Natural killer cell (primary cell): ENCODE measurements at regions not wholly inside any gene's neighbourhood (a gene's known extent, or its start where the extent isn't known, plus 50 kb on each side); places are given as distances from the start of the nearest gene placed in this dataset.

ENCODE experiments used
- ATAC-seq, 3 donors: fragments of 150-1000 bp in 2 of 3; fragments of 200-7000 bp in 1 of 3; cut with Tn5 transposase; 1 replicate in 1 of 3; 2 replicates in 2 of 3; pipeline ENCODE4 v1.10.0; 2021; ENCODE audit warnings: mild to moderate bottlenecking in 2 of 3, moderate library complexity in 2 of 3
- DNase-seq, 2 donors: peaks; one replicate each; pipeline versions ENCODE4 v3.0.0 to v3.0.0-alpha.2; 2013 to 2021; ENCODE audit warnings: mixed read lengths in 1 of 2
- H3K27ac ChIP-seq: one replicate; pipeline ENCODE4 v1.5.1; 2013; ENCODE audit warnings: mild to moderate bottlenecking, low read length
- H3K27me3 ChIP-seq: one replicate; pipeline ENCODE4 v1.6.1; 2013; ENCODE audit warnings: low read length; ENCODE audit not compliant: control insufficient read depth, insufficient read depth
- H3K36me3 ChIP-seq: one replicate; pipeline ENCODE4 v1.6.1; 2013; ENCODE audit warnings: low read length; ENCODE audit not compliant: control insufficient read depth, insufficient read depth
- H3K4me1 ChIP-seq: one replicate; pipeline ENCODE4 v1.6.1; 2013; ENCODE audit warnings: low read length; ENCODE audit not compliant: control insufficient read depth, insufficient read depth
- H3K4me3 ChIP-seq: one replicate; pipeline ENCODE4 v1.5.1; 2013; ENCODE audit warnings: low read length
- H3K9me3 ChIP-seq: one replicate; pipeline ENCODE4 v1.6.1; 2013; ENCODE audit warnings: low read length; ENCODE audit not compliant: control insufficient read depth, insufficient read depth
- H3K27ac Mint-ChIP-seq, 2 donors: one replicate each; pipeline ENCODE4 v1.8.0; 2022; ENCODE audit warnings: mild to moderate bottlenecking in 2 of 2, mixed read lengths in 2 of 2, moderate library complexity in 1 of 2
- H3K27me3 Mint-ChIP-seq, 2 donors: one replicate each; pipeline ENCODE4 v1.8.0; 2022; ENCODE audit warnings: low read depth in 2 of 2, mixed read lengths in 2 of 2
- H3K36me3 Mint-ChIP-seq: one replicate; pipeline ENCODE4 v1.8.0; 2022; ENCODE audit warnings: mixed read lengths
- H3K4me1 Mint-ChIP-seq, 2 donors: one replicate each; pipeline ENCODE4 v1.8.0; 2022; ENCODE audit warnings: mixed read lengths in 2 of 2
- H3K4me3 Mint-ChIP-seq: one replicate; pipeline ENCODE4 v1.8.0; 2022; ENCODE audit warnings: mild to moderate bottlenecking, moderate library complexity, mixed read lengths
- H3K9me3 Mint-ChIP-seq, 2 donors: one replicate each; pipeline ENCODE4 v1.8.0; 2022; ENCODE audit warnings: mixed read lengths in 2 of 2
- WGBS: methylation state at CpG from one replicate; pipeline ENCODE4 v1.1.7; 2013; ENCODE audit warnings: missing lambda C conversion rate; ENCODE audit not compliant: insufficient coverage; 5-methylcytosine and 5-hydroxymethylcytosine counted together
- intact Hi-C: fragments of 100-400 bp; cut with micrococcal nuclease; formaldehyde crosslinking; loops from one replicate; pipeline ENCODE4 v1.14.2; 2022
- TF ChIP-seq, protein P1 (sequence below): fragments of 200-600 bp; IDR thresholded peaks from one replicate; pipeline ENCODE4 v1.8.0; 2022; ENCODE audit warnings: antibody characterized with exemption

DNA sequence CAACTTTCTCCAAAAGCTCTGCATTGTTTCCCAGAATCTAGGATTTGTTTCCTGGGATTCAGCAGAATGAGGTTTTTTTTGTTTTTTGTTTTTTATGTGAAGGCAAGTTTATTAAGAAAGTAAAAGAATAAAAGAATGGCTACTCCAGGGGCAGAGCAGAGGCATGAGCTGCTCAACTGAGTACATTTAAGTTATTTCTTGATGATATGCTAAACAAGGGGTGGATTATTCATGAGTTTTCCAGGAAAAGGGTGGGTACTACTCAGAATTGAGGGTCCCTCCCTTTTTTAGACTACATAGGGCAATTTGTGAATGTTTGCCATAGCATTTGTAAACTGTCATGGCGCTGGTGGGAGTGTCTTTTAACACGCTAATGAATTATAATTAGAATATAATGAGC, 292.5 kb upstream of the SGK1 start:
- H3K27me3 Mint-ChIP-seq: peaks cover 0 to 6% of the 10 kb centered on the region in 2 donors
- ATAC-seq (no peak), DNase-seq (no peak)
- H3K9me3 ChIP-seq: no peaks in the 10 kb centered on the region
- H3K4me3 Mint-ChIP-seq: no peak overlapping the region
- H3K4me3 ChIP-seq: no peak overlapping the region
- intact Hi-C loops: no loop called here
- no peaks in the 10 kb centered on the region for H3K27me3 ChIP-seq
- TF ChIP-seq, protein P1, sequence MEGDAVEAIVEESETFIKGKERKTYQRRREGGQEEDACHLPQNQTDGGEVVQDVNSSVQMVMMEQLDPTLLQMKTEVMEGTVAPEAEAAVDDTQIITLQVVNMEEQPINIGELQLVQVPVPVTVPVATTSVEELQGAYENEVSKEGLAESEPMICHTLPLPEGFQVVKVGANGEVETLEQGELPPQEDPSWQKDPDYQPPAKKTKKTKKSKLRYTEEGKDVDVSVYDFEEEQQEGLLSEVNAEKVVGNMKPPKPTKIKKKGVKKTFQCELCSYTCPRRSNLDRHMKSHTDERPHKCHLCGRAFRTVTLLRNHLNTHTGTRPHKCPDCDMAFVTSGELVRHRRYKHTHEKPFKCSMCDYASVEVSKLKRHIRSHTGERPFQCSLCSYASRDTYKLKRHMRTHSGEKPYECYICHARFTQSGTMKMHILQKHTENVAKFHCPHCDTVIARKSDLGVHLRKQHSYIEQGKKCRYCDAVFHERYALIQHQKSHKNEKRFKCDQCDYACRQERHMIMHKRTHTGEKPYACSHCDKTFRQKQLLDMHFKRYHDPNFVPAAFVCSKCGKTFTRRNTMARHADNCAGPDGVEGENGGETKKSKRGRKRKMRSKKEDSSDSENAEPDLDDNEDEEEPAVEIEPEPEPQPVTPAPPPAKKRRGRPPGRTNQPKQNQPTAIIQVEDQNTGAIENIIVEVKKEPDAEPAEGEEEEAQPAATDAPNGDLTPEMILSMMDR: no peak
- 87% methylated on average over 2 of the region's 2 CpGs for WGBS
- no peak overlapping the region for H3K27ac ChIP-seq
- H3K36me3 Mint-ChIP-seq: no peaks in the 10 kb centered on the region
- no peaks in the 10 kb centered on the region for H3K36me3 ChIP-seq
- H3K4me1 Mint-ChIP-seq: no peaks in the 10 kb centered on the region
- H3K9me3 Mint-ChIP-seq: no peaks in the 10 kb centered on the region
- no peaks in the 10 kb centered on the region for H3K4me1 ChIP-seq
- H3K27ac Mint-ChIP-seq: no peak overlapping the region

DNA sequence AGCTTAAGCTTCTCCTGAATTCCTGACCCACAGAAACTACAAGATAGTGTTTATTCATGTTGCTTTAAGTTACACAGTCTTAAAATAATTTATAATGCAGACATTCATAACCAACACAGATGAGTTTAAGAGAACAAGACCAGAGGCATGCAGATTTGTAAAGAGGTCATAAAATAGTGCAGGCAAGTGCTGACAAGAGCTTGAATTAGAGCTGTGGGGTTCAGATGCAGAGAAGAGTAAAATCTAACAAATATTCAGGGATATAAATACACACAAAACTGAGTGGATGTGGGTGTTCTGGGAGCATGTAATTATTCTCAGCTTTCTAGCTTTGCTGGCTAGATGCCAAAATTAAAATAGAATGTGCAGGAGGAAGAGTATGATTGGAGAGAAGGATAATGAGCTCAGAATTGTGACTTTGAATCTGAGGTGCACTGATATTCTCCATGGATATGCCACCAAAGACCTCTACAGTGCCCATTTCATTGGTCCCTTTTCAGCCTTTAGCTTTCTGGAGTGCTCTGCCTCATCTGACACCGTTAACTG, 291.9 kb upstream of the SGK1 start:
- H3K9me3 Mint-ChIP-seq: no peaks in the 10 kb centered on the region
- no peaks in the 10 kb centered on the region for H3K4me1 Mint-ChIP-seq
- no peaks in the 10 kb centered on the region for H3K4me1 ChIP-seq
- intact Hi-C loops: no loop called here
- no peaks in the 10 kb centered on the region for H3K9me3 ChIP-seq
- DNase-seq (no peak), ATAC-seq (no peak)
- H3K27ac Mint-ChIP-seq: no peak overlapping the region
- no peaks in the 10 kb centered on the region for H3K27me3 ChIP-seq
- peaks cover 3 to 4% of the 10 kb centered on the region in 2 donors for H3K27me3 Mint-ChIP-seq
- WGBS: 90% methylated on average over 1 of the region's 1 CpG
- H3K27ac ChIP-seq: no peak overlapping the region
- no peaks in the 10 kb centered on the region for H3K36me3 Mint-ChIP-seq
- H3K4me3 Mint-ChIP-seq: no peak overlapping the region
- no peak overlapping the region for H3K4me3 ChIP-seq
- no peaks in the 10 kb centered on the region for H3K36me3 ChIP-seq
- TF ChIP-seq, protein P1: no peak

DNA sequence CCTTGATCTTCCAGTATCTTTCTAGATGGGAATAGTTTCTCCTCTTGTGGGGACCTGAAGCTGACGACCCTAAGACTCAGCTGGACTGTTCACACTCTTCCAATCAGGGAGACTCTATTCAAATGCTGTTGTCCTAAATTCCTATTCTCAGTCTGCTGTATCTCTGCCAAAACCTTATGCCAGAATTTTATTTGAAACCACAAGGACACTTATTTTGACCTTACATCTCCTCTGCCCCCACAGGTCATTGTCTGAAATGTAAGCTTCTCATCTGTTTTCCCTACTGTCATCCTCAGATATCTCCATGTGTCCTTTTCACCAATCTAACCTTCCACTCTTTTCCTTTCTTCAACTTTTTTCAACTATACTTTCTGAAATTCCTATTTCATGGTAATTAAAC, 289.5 kb upstream of the SGK1 start:
- no peak for ATAC-seq
- H3K4me1 Mint-ChIP-seq: no peaks in the 10 kb centered on the region

More for the DNA sequence above, 289.5 kb upstream of the SGK1 start:
- Histone ChIP-seq H3K4me3 (no peak overlapping the region), H3K9me3 (no peaks in the 10 kb centered on the region), H3K4me1 (no peaks in the 10 kb centered on the region), H3K27ac (no peak overlapping the region), H3K27me3 (no peaks in the 10 kb centered on the region), H3K36me3 (no peaks in the 10 kb centered on the region)
- Mint-ChIP-seq H3K27ac (no peak overlapping the region), H3K36me3 (no peaks in the 10 kb centered on the region), H3K27me3 (peaks cover 7 to 12% of the 10 kb centered on the region in 2 donors), H3K9me3 (no peaks in the 10 kb centered on the region), H3K4me3 (no peak overlapping the region)
- DNase-seq: no peak
- 100% methylated on average over 1 of the region's 1 CpG for WGBS
- intact Hi-C loops: no loop called here
- TF ChIP-seq, protein P1: no peak
